ENCODE measurements at regions not wholly inside any gene's neighbourhood (a gene's known extent, or its start where the extent isn't known, plus 50 kb on each side); places are given as distances from the start of the nearest gene placed in this dataset.

- DNase-seq (ENCODE audit: low read depth) = no peak
- TF ChIP-seq, protein P1, sequence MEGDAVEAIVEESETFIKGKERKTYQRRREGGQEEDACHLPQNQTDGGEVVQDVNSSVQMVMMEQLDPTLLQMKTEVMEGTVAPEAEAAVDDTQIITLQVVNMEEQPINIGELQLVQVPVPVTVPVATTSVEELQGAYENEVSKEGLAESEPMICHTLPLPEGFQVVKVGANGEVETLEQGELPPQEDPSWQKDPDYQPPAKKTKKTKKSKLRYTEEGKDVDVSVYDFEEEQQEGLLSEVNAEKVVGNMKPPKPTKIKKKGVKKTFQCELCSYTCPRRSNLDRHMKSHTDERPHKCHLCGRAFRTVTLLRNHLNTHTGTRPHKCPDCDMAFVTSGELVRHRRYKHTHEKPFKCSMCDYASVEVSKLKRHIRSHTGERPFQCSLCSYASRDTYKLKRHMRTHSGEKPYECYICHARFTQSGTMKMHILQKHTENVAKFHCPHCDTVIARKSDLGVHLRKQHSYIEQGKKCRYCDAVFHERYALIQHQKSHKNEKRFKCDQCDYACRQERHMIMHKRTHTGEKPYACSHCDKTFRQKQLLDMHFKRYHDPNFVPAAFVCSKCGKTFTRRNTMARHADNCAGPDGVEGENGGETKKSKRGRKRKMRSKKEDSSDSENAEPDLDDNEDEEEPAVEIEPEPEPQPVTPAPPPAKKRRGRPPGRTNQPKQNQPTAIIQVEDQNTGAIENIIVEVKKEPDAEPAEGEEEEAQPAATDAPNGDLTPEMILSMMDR (IDR thresholded peaks at IDR 0.05; ENCODE audit: insufficient read depth, low read depth, low read length) = no peak
These were observed 447.1 kb downstream of the TXNL1 start for GRCh38 chr18:56191334-56191733.

GRCh38 chr18:56189615-56190014, 448.8 kb downstream of the TXNL1 start:
- TF ChIP-seq, protein P1 (IDR thresholded peaks at IDR 0.05; ENCODE audit: insufficient read depth, low read depth, low read length) = no peak

More at GRCh38 chr18:56191334-56191733, 447.1 kb downstream of the TXNL1 start:
- H3K4me3 ChIP-seq (ENCODE audit: low read depth, low read length) = no peak overlapping the region

GRCh38 chr18:56188529-56189275, 449.7 kb downstream of the TXNL1 start:
- H3K4me3 ChIP-seq (ENCODE audit: low read depth, low read length) = no peak overlapping the region
- no peak for DNase-seq (ENCODE audit: low read depth)
- TF ChIP-seq, protein P1 (IDR thresholded peaks at IDR 0.05; ENCODE audit: insufficient read depth, low read depth, low read length) = no peak

More at GRCh38 chr18:56189615-56190014, 448.8 kb downstream of the TXNL1 start:
- no peak for DNase-seq (ENCODE audit: low read depth)
- H3K4me3 ChIP-seq (ENCODE audit: low read depth, low read length) = no peak overlapping the region

- TF ChIP-seq, protein P1 (IDR thresholded peaks at IDR 0.05; ENCODE audit: insufficient read depth, low read depth, low read length) = no peak
- no peak overlapping the region for H3K4me3 ChIP-seq (ENCODE audit: low read depth, low read length)
- no peak for DNase-seq (ENCODE audit: low read depth)
These were observed 452.1 kb downstream of the TXNL1 start for GRCh38 chr18:56186319-56186718.

GRCh38 chr18:56185126-56185525, 453.3 kb downstream of the TXNL1 start:
- DNase-seq (ENCODE audit: low read depth) = no peak
- TF ChIP-seq, protein P1 (IDR thresholded peaks at IDR 0.05; ENCODE audit: insufficient read depth, low read depth, low read length) = no peak
- no peak overlapping the region for H3K4me3 ChIP-seq (ENCODE audit: low read depth, low read length)

- no peak overlapping the region for H3K4me3 ChIP-seq (ENCODE audit: low read depth, low read length)
- DNase-seq (ENCODE audit: low read depth) = no peak
- TF ChIP-seq, protein P1 (IDR thresholded peaks at IDR 0.05; ENCODE audit: insufficient read depth, low read depth, low read length) = no peak
These were observed 461.6 kb downstream of the TXNL1 start for GRCh38 chr18:56176751-56177150.
